Liver (tissue), 8 donors: ENCODE measurements at regions not wholly inside any gene's neighbourhood (a gene's known extent, or its start where the extent isn't known, plus 50 kb on each side); places are given as distances from the start of the nearest gene placed in this dataset.

ENCODE experiments used
- DNase-seq: peaks from one replicate; pipeline ENCODE4 v3.0.0-alpha.2; 2017; ENCODE audit warnings: low spot score
- H3K27ac ChIP-seq, 2 donors: one replicate each; pipeline ENCODE4 v1.7.0; 2013; ENCODE audit warnings: inconsistent platforms in 2 of 2, low read length in 2 of 2, control low read depth in 1 of 2, low read depth in 1 of 2, mild to moderate bottlenecking in 1 of 2
- H3K27me3 ChIP-seq, 4 donors: one replicate each; pipeline versions ENCODE4 v1.6.1 to v1.7.0; 2013; ENCODE audit warnings: low read length in 3 of 4, inconsistent platforms in 1 of 4, mild to moderate bottlenecking in 1 of 4, moderate library complexity in 1 of 4; ENCODE audit not compliant: control insufficient read depth in 4 of 4, insufficient read depth in 4 of 4
- H3K36me3 ChIP-seq, 4 donors: one replicate each; pipeline versions ENCODE4 v1.6.1 to v1.7.0; 2013; ENCODE audit warnings: low read length in 3 of 4, mild to moderate bottlenecking in 3 of 4, low read depth in 1 of 4, moderate library complexity in 1 of 4; ENCODE audit not compliant: control insufficient read depth in 4 of 4, insufficient read depth in 3 of 4
- H3K4me1 ChIP-seq, 4 donors: one replicate each; pipeline versions ENCODE4 v1.6.1 to v1.7.0; 2013; ENCODE audit warnings: low read length in 3 of 4, mild to moderate bottlenecking in 3 of 4, moderate library complexity in 1 of 4; ENCODE audit not compliant: control insufficient read depth in 4 of 4, insufficient read depth in 4 of 4
- H3K4me3 ChIP-seq, 3 donors: one replicate each; pipeline versions ENCODE4 v1.6.1 to v1.7.0; 2013; ENCODE audit warnings: low read length in 3 of 3, control low read depth in 1 of 3, low read depth in 1 of 3, mild to moderate bottlenecking in 1 of 3
- H3K9ac ChIP-seq, 2 donors: one replicate each; pipeline ENCODE4 v1.7.0; 2013; ENCODE audit warnings: low read length in 2 of 2, mild to moderate bottlenecking in 2 of 2, moderate library complexity in 2 of 2, control low read depth in 1 of 2, low read depth in 1 of 2
- H3K9me3 ChIP-seq, 4 donors: one replicate each; pipeline versions ENCODE4 v1.6.1 to v1.7.0; 2013; ENCODE audit warnings: low read length in 3 of 4; ENCODE audit not compliant: control insufficient read depth in 4 of 4
- ATF3 ChIP-seq: IDR thresholded peaks from 2 replicates; pipeline ENCODE4 v1.6.1; 2016; ENCODE audit warnings: antibody characterized with exemption
- EGR1 ChIP-seq, 2 donors: IDR thresholded peaks; 2 replicates each; pipeline ENCODE4 v1.6.1; 2016 to 2018; ENCODE audit warnings: antibody characterized with exemption in 2 of 2, low read depth in 2 of 2
- FOXA1 ChIP-seq: IDR thresholded peaks from 2 replicates; pipeline ENCODE4 v1.6.1; 2016; ENCODE audit warnings: antibody characterized with exemption
- FOXA2 ChIP-seq: IDR thresholded peaks from 2 replicates; pipeline ENCODE4 v1.6.1; 2016; ENCODE audit warnings: antibody characterized with exemption
- GABPA ChIP-seq, 2 donors: IDR thresholded peaks in 1 of 2; conservative IDR thresholded peaks in 1 of 2; 2 replicates each; pipeline ENCODE4 v1.6.1; 2016; ENCODE audit warnings: antibody characterized with exemption in 2 of 2, mild to moderate bottlenecking in 1 of 2, moderate library complexity in 1 of 2
- HNF4A ChIP-seq, 2 donors: conservative IDR thresholded peaks; 2 replicates each; pipeline ENCODE4 v1.6.1; 2016; ENCODE audit warnings: antibody characterized with exemption in 2 of 2, mild to moderate bottlenecking in 2 of 2
- HNF4G ChIP-seq: IDR thresholded peaks from 2 replicates; pipeline ENCODE4 v1.6.1; 2016; ENCODE audit warnings: antibody characterized with exemption
- NR2F2 ChIP-seq: IDR thresholded peaks from 2 replicates; pipeline ENCODE4 v1.6.1; 2016; ENCODE audit warnings: antibody characterized with exemption
- RAD21 ChIP-seq, 2 donors: IDR thresholded peaks; 2 replicates each; pipeline ENCODE4 v1.6.1; 2016; ENCODE audit warnings: antibody characterized with exemption in 2 of 2, mild to moderate bottlenecking in 2 of 2
- SP1 ChIP-seq: IDR thresholded peaks from 2 replicates; pipeline ENCODE4 v1.6.1; 2018; ENCODE audit warnings: antibody characterized with exemption, mild to moderate bottlenecking
- ZBTB33 ChIP-seq: IDR thresholded peaks from 2 replicates; pipeline ENCODE4 v1.6.1; 2016; ENCODE audit warnings: antibody characterized with exemption
- WGBS: extraction: QIAGEN DNeasy Blood & Tissue Kit; methylation state at CpG from one replicate; pipeline ENCODE4 v1.1.7; 2013; 5-methylcytosine and 5-hydroxymethylcytosine counted together
- TF ChIP-seq, protein P1 (sequence below): fragments of 150-350 bp; IDR thresholded peaks from 2 replicates; pipeline ENCODE4 v1.5.1; 2017; ENCODE audit warnings: improper control_type of control experiment, low read depth, low read length; ENCODE audit not compliant: missing input control
- TF ChIP-seq, protein P2 (sequence below): IDR thresholded peaks from 2 replicates; pipeline ENCODE4 v1.6.1; 2016; ENCODE audit warnings: antibody characterized with exemption
- TF ChIP-seq, protein P3 (sequence below): IDR thresholded peaks from 2 replicates; pipeline ENCODE4 v1.6.1; 2016; ENCODE audit warnings: antibody characterized with exemption, mild to moderate bottlenecking
- donor health status: healthy.
- donor health status: healthy.
- donor health status: healthy.
- donor health status: healthy.
- donor health status: healthy.

- H3K4me3 ChIP-seq: no peak overlapping the region
- no peaks in the 10 kb centered on the region for H3K9me3 ChIP-seq
- H3K4me1 ChIP-seq: no peaks in the 10 kb centered on the region
- DNase-seq: no peak
- H3K27ac ChIP-seq: no peak overlapping the region
- no peaks in the 10 kb centered on the region for H3K36me3 ChIP-seq
- no peak overlapping the region for H3K9ac ChIP-seq
- no peak for TF ChIP-seq HNF4A (conservative IDR thresholded peaks at IDR 0.05)
- TF ChIP-seq FOXA1: no peak
- TF ChIP-seq, protein P1, sequence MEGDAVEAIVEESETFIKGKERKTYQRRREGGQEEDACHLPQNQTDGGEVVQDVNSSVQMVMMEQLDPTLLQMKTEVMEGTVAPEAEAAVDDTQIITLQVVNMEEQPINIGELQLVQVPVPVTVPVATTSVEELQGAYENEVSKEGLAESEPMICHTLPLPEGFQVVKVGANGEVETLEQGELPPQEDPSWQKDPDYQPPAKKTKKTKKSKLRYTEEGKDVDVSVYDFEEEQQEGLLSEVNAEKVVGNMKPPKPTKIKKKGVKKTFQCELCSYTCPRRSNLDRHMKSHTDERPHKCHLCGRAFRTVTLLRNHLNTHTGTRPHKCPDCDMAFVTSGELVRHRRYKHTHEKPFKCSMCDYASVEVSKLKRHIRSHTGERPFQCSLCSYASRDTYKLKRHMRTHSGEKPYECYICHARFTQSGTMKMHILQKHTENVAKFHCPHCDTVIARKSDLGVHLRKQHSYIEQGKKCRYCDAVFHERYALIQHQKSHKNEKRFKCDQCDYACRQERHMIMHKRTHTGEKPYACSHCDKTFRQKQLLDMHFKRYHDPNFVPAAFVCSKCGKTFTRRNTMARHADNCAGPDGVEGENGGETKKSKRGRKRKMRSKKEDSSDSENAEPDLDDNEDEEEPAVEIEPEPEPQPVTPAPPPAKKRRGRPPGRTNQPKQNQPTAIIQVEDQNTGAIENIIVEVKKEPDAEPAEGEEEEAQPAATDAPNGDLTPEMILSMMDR: no peak
- TF ChIP-seq ATF3: no peak
- TF ChIP-seq, protein P2, sequence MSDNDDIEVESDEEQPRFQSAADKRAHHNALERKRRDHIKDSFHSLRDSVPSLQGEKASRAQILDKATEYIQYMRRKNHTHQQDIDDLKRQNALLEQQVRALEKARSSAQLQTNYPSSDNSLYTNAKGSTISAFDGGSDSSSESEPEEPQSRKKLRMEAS: no peak
- TF ChIP-seq SP1: no peak
- no peak for TF ChIP-seq HNF4G
- WGBS: 74% methylated on average over 9 of the region's 9 CpGs
- H3K27me3 ChIP-seq: peaks cover 0 to 2% (median 2%) of the 10 kb centered on the region in 4 donors
Observed at GRCh38 chr1:47703156-47703825, 265.4 kb downstream of the FOXD2 start.

DNA sequence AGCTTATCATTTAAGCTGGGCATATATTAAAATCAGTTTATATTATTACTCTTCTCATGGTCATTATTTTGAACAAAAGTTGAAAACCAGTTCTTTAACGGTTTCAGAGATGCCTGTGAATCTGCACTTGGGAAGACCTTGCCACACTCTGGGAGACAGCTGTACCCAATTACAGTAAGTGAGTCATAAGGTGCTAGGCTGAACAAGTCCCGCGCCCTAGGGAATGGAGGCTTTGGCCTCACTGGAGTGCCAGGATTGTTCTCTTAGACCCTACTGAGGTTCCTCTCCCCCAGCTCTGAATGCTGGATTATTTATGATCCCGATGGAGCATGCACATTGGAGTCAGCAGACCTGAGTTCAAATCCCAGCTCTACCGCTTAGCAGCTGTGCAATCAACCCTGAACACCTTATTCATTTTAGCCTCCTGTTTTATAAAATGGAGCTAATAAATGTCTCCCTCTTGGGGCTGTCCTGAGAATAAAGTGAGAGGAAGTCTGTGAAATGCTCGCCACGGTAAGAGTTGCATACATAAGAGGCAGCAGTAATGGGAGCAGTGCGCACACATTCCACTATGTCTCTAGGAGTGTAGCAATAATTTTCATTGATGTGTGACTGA, 266.2 kb downstream of the FOXD2 start:
- H3K27ac ChIP-seq: no peak overlapping the region
- 89% methylated on average over 8 of the region's 8 CpGs for WGBS

GRCh38 chr1:47705517-47706130, 267.8 kb downstream of the FOXD2 start:
- TF ChIP-seq, protein P3, sequence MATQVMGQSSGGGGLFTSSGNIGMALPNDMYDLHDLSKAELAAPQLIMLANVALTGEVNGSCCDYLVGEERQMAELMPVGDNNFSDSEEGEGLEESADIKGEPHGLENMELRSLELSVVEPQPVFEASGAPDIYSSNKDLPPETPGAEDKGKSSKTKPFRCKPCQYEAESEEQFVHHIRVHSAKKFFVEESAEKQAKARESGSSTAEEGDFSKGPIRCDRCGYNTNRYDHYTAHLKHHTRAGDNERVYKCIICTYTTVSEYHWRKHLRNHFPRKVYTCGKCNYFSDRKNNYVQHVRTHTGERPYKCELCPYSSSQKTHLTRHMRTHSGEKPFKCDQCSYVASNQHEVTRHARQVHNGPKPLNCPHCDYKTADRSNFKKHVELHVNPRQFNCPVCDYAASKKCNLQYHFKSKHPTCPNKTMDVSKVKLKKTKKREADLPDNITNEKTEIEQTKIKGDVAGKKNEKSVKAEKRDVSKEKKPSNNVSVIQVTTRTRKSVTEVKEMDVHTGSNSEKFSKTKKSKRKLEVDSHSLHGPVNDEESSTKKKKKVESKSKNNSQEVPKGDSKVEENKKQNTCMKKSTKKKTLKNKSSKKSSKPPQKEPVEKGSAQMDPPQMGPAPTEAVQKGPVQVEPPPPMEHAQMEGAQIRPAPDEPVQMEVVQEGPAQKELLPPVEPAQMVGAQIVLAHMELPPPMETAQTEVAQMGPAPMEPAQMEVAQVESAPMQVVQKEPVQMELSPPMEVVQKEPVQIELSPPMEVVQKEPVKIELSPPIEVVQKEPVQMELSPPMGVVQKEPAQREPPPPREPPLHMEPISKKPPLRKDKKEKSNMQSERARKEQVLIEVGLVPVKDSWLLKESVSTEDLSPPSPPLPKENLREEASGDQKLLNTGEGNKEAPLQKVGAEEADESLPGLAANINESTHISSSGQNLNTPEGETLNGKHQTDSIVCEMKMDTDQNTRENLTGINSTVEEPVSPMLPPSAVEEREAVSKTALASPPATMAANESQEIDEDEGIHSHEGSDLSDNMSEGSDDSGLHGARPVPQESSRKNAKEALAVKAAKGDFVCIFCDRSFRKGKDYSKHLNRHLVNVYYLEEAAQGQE: no peak
- TF ChIP-seq EGR1 (IDR thresholded peaks at IDR 0.05; ENCODE audit: low read depth in 2 of 2) (no peak), GABPA (IDR thresholded peaks at IDR 0.05 in 1 of 2, conservative IDR thresholded peaks at IDR 0.05 in 1 of 2) (no peak), ZBTB33 (no peak), RAD21 (IDR thresholded peaks at IDR 0.05) (no peak), HNF4G (no peak), FOXA2 (no peak), NR2F2 (no peak), HNF4A (conservative IDR thresholded peaks at IDR 0.05) (no peak), SP1 (no peak)
- no peak for DNase-seq
- Histone ChIP-seq H3K27me3 (peaks cover 2 to 7% (median 4%) of the 10 kb centered on the region in 4 donors), H3K4me1 (peaks cover 6 to 18% (median 13%) of the 10 kb centered on the region in 4 donors), H3K36me3 (no peaks in the 10 kb centered on the region), H3K27ac (no peak overlapping the region), H3K4me3 (no peak overlapping the region), H3K9me3 (no peaks in the 10 kb centered on the region), H3K9ac (no peak overlapping the region)
- WGBS: 79% methylated on average over 6 of the region's 6 CpGs

More for the DNA sequence above, 266.2 kb downstream of the FOXD2 start:
- no peaks in the 10 kb centered on the region for H3K36me3 ChIP-seq
- H3K9me3 ChIP-seq: no peaks in the 10 kb centered on the region
- no peak for DNase-seq
- no peak overlapping the region for H3K4me3 ChIP-seq
- TF ChIP-seq HNF4A (conservative IDR thresholded peaks at IDR 0.05) (no peak), RAD21 (IDR thresholded peaks at IDR 0.05) (peak; percentile 33 to 41)
- H3K9ac ChIP-seq: no peak overlapping the region
- H3K27me3 ChIP-seq: peaks cover 0 to 6% (median 3%) of the 10 kb centered on the region in 4 donors
- H3K4me1 ChIP-seq: peaks cover under 1 to 3% (median 2%) of the 10 kb centered on the region in 4 donors
